DMS153 (cell line): ENCODE measurements at regions not wholly inside any gene's neighbourhood (a gene's known extent, or its start where the extent isn't known, plus 50 kb on each side); places are given as distances from the start of the nearest gene placed in this dataset.

ENCODE experiments used
- DNase-seq: peaks from one replicate; lab custom pipeline; 2025; lab: John Stamatoyannopoulos, UW

GRCh38 chr2:144156736-144157640, 362.9 kb downstream of the ZEB2 start:
- DNase-seq, result no peak

- DNase-seq, result no peak
Measured at GRCh38 chr2:144154205-144154604, 365.7 kb downstream of the ZEB2 start.

- no peak for DNase-seq
Measured at GRCh38 chr2:144152817-144153271, 367.1 kb downstream of the ZEB2 start.

GRCh38 chr2:144151851-144152250, 368.1 kb downstream of the ZEB2 start:
- no peak for DNase-seq

- DNase-seq, result no peak
Measured at GRCh38 chr2:144151405-144151804, 368.5 kb downstream of the ZEB2 start.

GRCh38 chr2:144147356-144147755, 372.6 kb downstream of the ZEB2 start:
- DNase-seq, result no peak

- DNase-seq, result no peak
Measured at GRCh38 chr2:144146876-144147275, 373.0 kb downstream of the ZEB2 start.

- no peak for DNase-seq
Measured at GRCh38 chr2:144146076-144146475, 373.8 kb downstream of the ZEB2 start.

- DNase-seq, result no peak
Measured at GRCh38 chr2:144143294-144144151, 376.4 kb downstream of the ZEB2 start.

- no peak for DNase-seq
Measured at GRCh38 chr2:144140891-144141290, 379.0 kb downstream of the ZEB2 start.

GRCh38 chr2:144137705-144138428, 382.1 kb downstream of the ZEB2 start:
- no peak for DNase-seq

- no peak for DNase-seq
Measured at GRCh38 chr2:144137272-144137671, 382.6 kb downstream of the ZEB2 start.

GRCh38 chr2:144136297-144137010, 383.5 kb downstream of the ZEB2 start:
- DNase-seq, result no peak

GRCh38 chr2:144133936-144134665, 385.8 kb downstream of the ZEB2 start:
- no peak for DNase-seq

GRCh38 chr2:144132357-144132756, 387.6 kb downstream of the ZEB2 start:
- DNase-seq, result no peak

GRCh38 chr2:144131042-144131441, 388.9 kb downstream of the ZEB2 start:
- no peak for DNase-seq

GRCh38 chr2:144130551-144130950, 389.4 kb downstream of the ZEB2 start:
- no peak for DNase-seq

GRCh38 chr2:144128130-144128746, 391.7 kb downstream of the ZEB2 start:
- DNase-seq, result no peak

GRCh38 chr2:144127693-144128092, 392.2 kb downstream of the ZEB2 start:
- no peak for DNase-seq

- DNase-seq, result no peak
Measured at GRCh38 chr2:144126302-144126701, 393.6 kb downstream of the ZEB2 start.
